Right atrium auricular region (tissue), 2 donors: ENCODE measurements at regions not wholly inside any gene's neighbourhood (a gene's known extent, or its start where the extent isn't known, plus 50 kb on each side); places are given as distances from the start of the nearest gene placed in this dataset.

Source experiments
- DNase-seq: peaks from one replicate; pipeline ENCODE4 v3.0.0-alpha.2; 2019; ENCODE audit warnings: low spot score
- H3K27ac ChIP-seq, 2 donors: fragments of 200-600 bp; sonication (generic); 1 replicate in 1 of 2; 2 replicates in 1 of 2; pipeline ENCODE4 v1.5.1; 2016 to 2019
- H3K27me3 ChIP-seq, 2 donors: fragments of 200-600 bp; sonication (generic); one replicate each; pipeline versions ENCODE4 v1.5.1 to v1.6.0; 2017 to 2019
- H3K36me3 ChIP-seq: fragments of 200-600 bp; sonication (generic); one replicate; pipeline ENCODE4 v1.5.1; 2016
- H3K4me1 ChIP-seq, 2 donors: fragments of 200-600 bp; sonication (generic); one replicate each; pipeline versions ENCODE4 v1.5.1 to v1.6.0; 2017 to 2019
- H3K4me3 ChIP-seq, 2 donors: fragments of 200-600 bp; sonication (generic); 1 replicate in 1 of 2; 2 replicates in 1 of 2; pipeline ENCODE4 v1.5.1; 2017 to 2019; ENCODE audit warnings: mild to moderate bottlenecking in 1 of 2, moderate library complexity in 1 of 2
- H3K9me3 ChIP-seq, 2 donors: fragments of 200-600 bp; sonication (generic); one replicate each; pipeline ENCODE4 v1.5.1; 2019
- CTCF ChIP-seq, 2 donors: fragments of 200-600 bp; sonication (generic); IDR thresholded peaks; one replicate each; pipeline ENCODE4 v1.5.1; 2019; ENCODE audit warnings: antibody characterized with exemption in 2 of 2

- Histone ChIP-seq H3K27ac (no peak overlapping the region), H3K36me3 (no peaks in the 10 kb centered on the region), H3K27me3 (no peaks in the 10 kb centered on the region), H3K9me3 (no peaks in the 10 kb centered on the region), H3K4me1 (no peaks in the 10 kb centered on the region), H3K4me3 (no peak overlapping the region)
- DNase-seq: no peak
- no peak for TF ChIP-seq CTCF (IDR thresholded peaks at IDR 0.05)
Measured at GRCh38 chr2:147384659-147385058, 460.2 kb upstream of the ACVR2A start.

GRCh38 chr2:147382322-147382948 is 462.4 kb upstream of the ACVR2A start:
- Histone ChIP-seq H3K27ac (no peak overlapping the region), H3K27me3 (no peaks in the 10 kb centered on the region), H3K4me1 (no peaks in the 10 kb centered on the region), H3K9me3 (no peaks in the 10 kb centered on the region), H3K4me3 (no peak overlapping the region), H3K36me3 (no peaks in the 10 kb centered on the region)
- no peak for TF ChIP-seq CTCF (IDR thresholded peaks at IDR 0.05)
- no peak for DNase-seq

- no peak for DNase-seq
- Histone ChIP-seq H3K9me3 (no peaks in the 10 kb centered on the region), H3K27ac (no peak overlapping the region), H3K4me3 (no peak overlapping the region), H3K4me1 (no peaks in the 10 kb centered on the region), H3K36me3 (no peaks in the 10 kb centered on the region), H3K27me3 (no peaks in the 10 kb centered on the region)
- TF ChIP-seq CTCF (IDR thresholded peaks at IDR 0.05): no peak
Measured at GRCh38 chr2:147378403-147378802, 466.4 kb upstream of the ACVR2A start.

GRCh38 chr2:147375073-147375472 is 469.8 kb upstream of the ACVR2A start:
- Histone ChIP-seq H3K27ac (no peak overlapping the region), H3K4me3 (no peak overlapping the region), H3K9me3 (no peaks in the 10 kb centered on the region), H3K27me3 (no peaks in the 10 kb centered on the region), H3K4me1 (no peaks in the 10 kb centered on the region), H3K36me3 (no peaks in the 10 kb centered on the region)
- DNase-seq: no peak
- TF ChIP-seq CTCF (IDR thresholded peaks at IDR 0.05): no peak

GRCh38 chr2:147374423-147374811 is 470.4 kb upstream of the ACVR2A start:
- Histone ChIP-seq H3K36me3 (no peaks in the 10 kb centered on the region), H3K9me3 (no peaks in the 10 kb centered on the region), H3K27me3 (no peaks in the 10 kb centered on the region), H3K4me1 (no peaks in the 10 kb centered on the region), H3K4me3 (no peak overlapping the region), H3K27ac (no peak overlapping the region)
- TF ChIP-seq CTCF (IDR thresholded peaks at IDR 0.05): no peak
- no peak for DNase-seq

- Histone ChIP-seq H3K27me3 (no peaks in the 10 kb centered on the region), H3K36me3 (no peaks in the 10 kb centered on the region), H3K9me3 (no peaks in the 10 kb centered on the region), H3K4me1 (no peaks in the 10 kb centered on the region), H3K27ac (no peak overlapping the region), H3K4me3 (no peak overlapping the region)
- TF ChIP-seq CTCF (IDR thresholded peaks at IDR 0.05): no peak
- DNase-seq: no peak
Measured at GRCh38 chr2:147373800-147374422, 470.9 kb upstream of the ACVR2A start.
